Effector memory CD4-positive, alpha-beta T cell (primary cell): ENCODE measurements at regions not wholly inside any gene's neighbourhood (a gene's known extent, or its start where the extent isn't known, plus 50 kb on each side); places are given as distances from the start of the nearest gene placed in this dataset.

ENCODE experiments used
- DNase-seq, 3 donors: peaks; one replicate each; pipeline ENCODE4 v3.0.0-alpha.2; 2020
- H3K27ac ChIP-seq: 2 replicates; pipeline ENCODE4 v1.7.0; 2013; ENCODE audit warnings: mild to moderate bottlenecking, low read length, moderate library complexity; ENCODE audit not compliant: insufficient read depth, poor library complexity, severe bottlenecking
- H3K27me3 ChIP-seq: replicated peaks from 2 replicates; pipeline ENCODE4 v1.7.0; 2013; ENCODE audit warnings: mild to moderate bottlenecking, low read length; ENCODE audit not compliant: insufficient read depth, control insufficient read depth, poor library complexity, severe bottlenecking
- H3K36me3 ChIP-seq: 2 replicates; pipeline ENCODE4 v1.7.0; 2013; ENCODE audit warnings: mild to moderate bottlenecking, low read length, moderate library complexity; ENCODE audit not compliant: control insufficient read depth, insufficient read depth
- H3K4me1 ChIP-seq: 2 replicates; pipeline ENCODE4 v1.7.0; 2013; ENCODE audit warnings: low read length, mild to moderate bottlenecking; ENCODE audit not compliant: control insufficient read depth, insufficient read depth, poor library complexity, severe bottlenecking
- H3K4me3 ChIP-seq: 2 replicates; pipeline ENCODE4 v1.7.0; 2013; ENCODE audit warnings: low read length, low read depth, mild to moderate bottlenecking; ENCODE audit not compliant: insufficient read depth, poor library complexity, severe bottlenecking
- H3K9me3 ChIP-seq: 2 replicates; pipeline ENCODE4 v1.7.0; 2013; ENCODE audit warnings: mild to moderate bottlenecking, low read length, moderate library complexity; ENCODE audit not compliant: control insufficient read depth

DNA sequence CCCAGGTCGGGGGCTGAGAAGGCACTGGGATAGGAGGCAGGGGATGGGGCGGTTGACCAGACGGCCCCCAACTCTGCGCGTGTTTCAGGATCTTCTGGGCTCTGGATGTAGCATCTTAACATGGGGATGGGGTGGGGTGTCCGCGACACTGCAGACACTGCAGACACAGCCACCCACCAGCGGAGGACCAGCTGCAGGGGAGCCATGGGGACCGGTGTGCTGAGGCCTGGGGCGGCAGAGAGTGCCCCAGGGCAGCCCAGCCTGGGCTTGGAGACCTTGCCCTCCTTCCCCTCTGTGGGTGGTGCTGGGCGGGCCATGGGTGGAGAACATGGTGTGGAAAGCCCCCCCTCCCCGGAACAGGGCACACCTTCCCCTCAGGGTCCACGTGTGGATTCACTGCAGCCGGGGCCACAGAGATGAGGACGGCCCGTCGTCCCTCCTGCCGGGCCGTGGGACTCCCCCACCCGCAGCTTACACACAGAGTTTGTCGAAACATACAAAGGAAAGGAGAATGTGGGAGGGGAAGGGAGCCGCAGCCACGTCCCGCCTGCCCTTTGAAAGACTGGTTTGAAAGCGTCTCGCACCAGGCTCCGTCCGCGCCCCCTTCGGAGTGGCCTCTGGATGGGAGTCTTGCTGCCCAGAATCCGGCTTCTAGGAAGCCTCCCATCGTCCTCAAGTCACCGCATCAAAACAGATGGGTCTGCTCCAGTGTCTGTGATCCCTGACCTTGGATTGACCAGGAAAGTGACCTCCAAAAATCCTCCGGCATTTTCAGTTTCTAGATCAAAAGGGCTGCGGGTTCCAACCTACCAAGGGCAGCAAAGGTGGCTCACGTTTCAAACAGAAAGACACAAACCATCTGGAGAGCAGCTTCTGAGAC, 91.5 kb upstream of the TCERG1L start:
- Histone ChIP-seq H3K4me1 (no peaks in the 10 kb centered on the region), H3K4me3 (no peak overlapping the region), H3K9me3 (no peaks in the 10 kb centered on the region), H3K27ac (no peak overlapping the region), H3K36me3 (no peaks in the 10 kb centered on the region), H3K27me3 (no peaks in the 10 kb centered on the region)
- no peak for DNase-seq

DNA sequence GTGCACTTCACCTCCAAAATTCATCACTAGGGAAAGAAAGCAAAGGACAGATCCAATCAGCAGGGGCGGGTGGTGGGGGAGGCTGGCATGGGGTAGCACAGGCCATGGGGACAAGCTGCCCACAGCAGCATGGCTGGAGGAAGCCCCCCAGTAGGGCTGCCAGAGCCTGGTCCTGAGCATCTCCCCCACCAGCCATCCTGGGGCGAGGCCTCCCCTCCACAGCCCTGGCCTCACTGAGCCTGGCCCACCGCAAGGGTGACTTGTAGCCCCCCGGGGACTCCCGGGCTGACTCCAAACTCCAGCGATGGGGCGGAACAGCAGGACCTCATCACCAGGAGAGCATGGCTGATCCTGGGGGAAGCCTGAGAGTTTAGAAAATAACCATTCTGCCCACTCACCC, 92.4 kb upstream of the TCERG1L start:
- Histone ChIP-seq H3K27ac (no peak overlapping the region), H3K36me3 (no peaks in the 10 kb centered on the region), H3K27me3 (no peaks in the 10 kb centered on the region), H3K4me3 (no peak overlapping the region), H3K9me3 (no peaks in the 10 kb centered on the region), H3K4me1 (no peaks in the 10 kb centered on the region)
- DNase-seq = no peak

DNA sequence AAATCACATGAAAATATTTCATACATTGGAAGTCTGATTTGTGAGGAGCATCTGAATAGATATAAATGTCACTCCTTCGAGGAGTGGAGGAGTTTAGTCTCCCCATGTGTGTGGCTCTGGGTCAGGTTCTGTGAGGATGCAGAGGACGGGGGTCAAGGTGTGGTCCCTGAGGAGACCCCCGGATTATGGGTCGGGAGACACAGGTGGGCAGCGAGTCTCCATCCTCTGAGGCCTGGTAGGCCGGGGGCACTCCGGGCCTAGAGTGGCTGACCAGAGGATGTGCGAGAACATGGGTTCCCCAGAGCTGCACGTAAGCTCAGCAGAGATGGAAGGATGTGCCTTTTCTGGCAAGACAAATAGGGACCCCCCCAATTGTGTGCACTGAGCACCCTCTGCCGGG, 93.4 kb upstream of the TCERG1L start:
- no peak overlapping the region for H3K4me3 ChIP-seq
- H3K36me3 ChIP-seq = no peaks in the 10 kb centered on the region
- DNase-seq = no peak
- no peaks in the 10 kb centered on the region for H3K4me1 ChIP-seq
- no peaks in the 10 kb centered on the region for H3K9me3 ChIP-seq
- no peak overlapping the region for H3K27ac ChIP-seq
- H3K27me3 ChIP-seq = no peaks in the 10 kb centered on the region

DNA sequence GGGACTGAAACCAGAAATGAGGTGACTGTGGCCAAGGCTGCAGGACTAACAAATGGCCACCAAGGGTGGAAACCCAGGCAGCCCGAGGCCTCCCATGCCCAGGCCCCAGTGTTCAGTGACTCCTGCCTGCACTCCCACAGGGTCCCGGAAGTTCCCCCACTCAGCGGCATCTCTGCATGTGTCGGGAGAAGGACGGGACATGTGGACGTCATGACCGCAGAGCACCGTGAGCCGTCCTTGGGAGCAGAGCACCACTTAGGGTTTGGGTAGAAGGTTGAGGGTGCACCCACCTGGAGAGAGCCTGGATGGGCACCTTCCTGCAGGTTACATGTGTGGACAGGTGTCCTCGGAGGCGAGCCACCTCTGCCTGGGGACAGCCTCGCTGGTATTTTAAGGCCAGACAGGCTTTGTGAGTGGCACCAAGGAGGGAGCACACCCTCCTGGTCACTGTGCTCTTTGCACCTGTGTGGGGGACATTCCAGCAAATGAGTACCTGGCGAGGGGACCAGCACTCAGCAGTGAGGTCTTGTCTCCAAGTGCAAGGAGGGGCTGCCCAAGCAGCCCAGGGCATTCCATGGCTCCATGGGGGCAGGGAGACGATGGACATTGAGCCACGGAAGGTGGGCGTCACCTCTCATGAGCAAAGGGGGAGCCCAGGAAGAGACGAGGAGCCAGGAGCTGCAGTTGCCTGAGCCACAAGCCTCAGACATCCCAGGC, 95.3 kb upstream of the TCERG1L start:
- H3K9me3 ChIP-seq = no peaks in the 10 kb centered on the region
- H3K27ac ChIP-seq = no peak overlapping the region
- H3K27me3 ChIP-seq = no peaks in the 10 kb centered on the region
- H3K4me1 ChIP-seq = no peaks in the 10 kb centered on the region
- H3K36me3 ChIP-seq = no peaks in the 10 kb centered on the region
- H3K4me3 ChIP-seq = no peak overlapping the region
- DNase-seq = no peak

DNA sequence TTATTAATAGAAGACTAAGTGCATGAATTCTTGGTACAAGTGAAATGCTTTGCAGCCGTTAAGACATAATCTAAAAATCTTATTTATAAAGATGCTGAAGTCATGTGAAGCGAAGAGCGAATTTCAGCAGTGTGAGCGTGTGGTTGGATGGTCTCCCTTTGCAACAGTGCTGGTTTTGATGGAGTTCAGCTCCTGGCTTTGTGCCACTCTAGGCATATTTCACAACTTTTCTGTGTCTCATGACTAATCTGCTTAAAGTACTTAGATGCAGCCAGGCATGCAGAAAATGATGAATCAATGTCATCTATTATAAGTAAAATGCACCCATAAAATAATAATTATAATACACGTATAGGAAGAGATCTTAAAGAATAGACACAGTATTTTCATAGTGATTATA, 107.2 kb upstream of the TCERG1L start:
- H3K9me3 ChIP-seq = no peaks in the 10 kb centered on the region
- DNase-seq = no peak

DNA sequence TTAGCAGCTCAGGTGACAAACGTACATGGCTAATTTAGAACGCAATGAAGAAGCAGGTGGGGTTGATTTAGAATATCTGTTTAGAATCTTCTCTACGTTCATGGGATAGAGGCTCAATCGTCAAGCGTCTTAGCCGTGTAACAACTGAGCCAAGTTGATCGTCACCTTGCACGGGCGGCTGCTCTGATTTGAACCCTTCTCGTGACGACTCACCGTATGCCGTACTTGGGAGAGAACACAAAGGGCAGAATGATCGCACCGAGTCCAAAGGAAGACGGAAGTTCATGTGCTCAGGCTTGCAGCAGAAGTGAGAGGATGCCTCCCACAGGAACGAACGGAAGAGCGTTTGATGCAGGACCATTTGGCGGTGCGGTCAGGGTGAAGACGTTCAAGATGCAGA, 108.3 kb upstream of the TCERG1L start:
- no peaks in the 10 kb centered on the region for H3K9me3 ChIP-seq
- H3K36me3 ChIP-seq = no peaks in the 10 kb centered on the region
- H3K4me1 ChIP-seq = no peaks in the 10 kb centered on the region

More for the DNA sequence above, 107.2 kb upstream of the TCERG1L start:
- Histone ChIP-seq H3K27ac (no peak overlapping the region), H3K36me3 (no peaks in the 10 kb centered on the region), H3K27me3 (no peaks in the 10 kb centered on the region), H3K4me3 (no peak overlapping the region), H3K4me1 (no peaks in the 10 kb centered on the region)

DNA sequence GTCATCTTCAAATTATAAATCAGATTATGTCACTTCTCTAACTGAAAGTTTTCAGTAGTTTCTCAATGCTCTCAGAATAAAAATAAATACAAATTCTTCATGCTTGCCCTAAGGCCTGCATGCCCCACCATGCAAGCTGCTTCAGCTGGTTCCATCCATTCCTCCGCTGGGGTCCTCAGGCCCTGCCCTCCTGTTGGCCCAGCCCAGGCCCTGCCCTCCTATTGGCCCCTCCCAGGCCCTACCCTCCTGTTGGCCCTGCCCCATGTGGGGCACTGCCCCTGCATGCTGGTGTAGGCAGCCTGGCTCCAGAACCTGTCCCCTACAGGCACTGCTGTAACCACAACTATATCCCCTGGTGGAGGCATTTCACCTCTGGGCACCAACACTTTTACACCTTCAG, 109.3 kb upstream of the TCERG1L start:
- no peak overlapping the region for H3K4me3 ChIP-seq
- H3K36me3 ChIP-seq = no peaks in the 10 kb centered on the region
- no peaks in the 10 kb centered on the region for H3K9me3 ChIP-seq
- H3K27ac ChIP-seq = no peak overlapping the region
- DNase-seq = no peak
- H3K27me3 ChIP-seq = no peaks in the 10 kb centered on the region
- H3K4me1 ChIP-seq = no peaks in the 10 kb centered on the region

More for the DNA sequence above, 108.3 kb upstream of the TCERG1L start:
- no peak for DNase-seq
- Histone ChIP-seq H3K27ac (no peak overlapping the region), H3K27me3 (no peaks in the 10 kb centered on the region), H3K4me3 (no peak overlapping the region)

DNA sequence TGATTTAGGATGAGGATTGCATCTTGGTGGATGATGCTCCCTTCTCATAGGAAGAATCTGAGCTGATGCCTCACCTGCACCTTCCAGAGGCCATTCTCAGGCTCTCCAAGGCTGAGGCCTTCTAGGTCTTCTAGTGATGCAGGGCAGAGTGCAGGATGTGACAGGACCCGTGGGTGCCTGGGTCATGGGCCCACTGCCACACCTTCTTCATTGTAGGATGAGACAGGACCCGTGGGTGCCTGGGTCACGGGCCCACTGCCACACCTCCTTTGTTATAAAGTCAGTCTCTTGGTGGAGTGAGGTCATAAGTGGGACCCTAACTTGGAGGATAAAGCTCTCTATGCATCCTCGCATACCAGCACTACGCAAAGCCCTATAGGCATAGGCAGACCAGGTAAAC, 109.9 kb upstream of the TCERG1L start:
- H3K4me1 ChIP-seq = no peaks in the 10 kb centered on the region
- no peaks in the 10 kb centered on the region for H3K9me3 ChIP-seq
- H3K36me3 ChIP-seq = no peaks in the 10 kb centered on the region
- H3K27ac ChIP-seq = no peak overlapping the region
- no peak overlapping the region for H3K4me3 ChIP-seq
- no peaks in the 10 kb centered on the region for H3K27me3 ChIP-seq
- no peak for DNase-seq

DNA sequence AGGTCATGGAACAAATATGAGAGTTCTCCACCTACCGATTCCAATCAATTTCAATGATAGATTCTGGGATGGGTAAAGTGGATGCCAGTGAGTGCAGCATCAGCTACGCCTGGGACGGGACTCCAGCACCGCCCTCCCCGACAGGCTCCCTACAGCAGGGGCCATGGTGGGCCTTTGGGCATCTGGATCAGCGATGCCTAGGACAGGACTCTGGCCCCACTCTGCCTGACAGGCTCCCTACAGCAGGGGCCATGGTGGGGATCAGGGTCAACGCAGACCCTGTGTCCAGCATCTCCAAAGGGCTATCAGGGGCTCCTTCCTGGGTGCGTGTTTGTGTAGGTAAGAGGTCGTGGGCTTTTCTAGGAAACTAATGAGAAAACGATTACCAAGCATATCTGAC, 111.2 kb upstream of the TCERG1L start:
- H3K27me3 ChIP-seq = no peaks in the 10 kb centered on the region
- H3K4me3 ChIP-seq = no peak overlapping the region
- no peaks in the 10 kb centered on the region for H3K4me1 ChIP-seq
- no peak for DNase-seq
- no peaks in the 10 kb centered on the region for H3K9me3 ChIP-seq
- no peak overlapping the region for H3K27ac ChIP-seq
- no peaks in the 10 kb centered on the region for H3K36me3 ChIP-seq

DNA sequence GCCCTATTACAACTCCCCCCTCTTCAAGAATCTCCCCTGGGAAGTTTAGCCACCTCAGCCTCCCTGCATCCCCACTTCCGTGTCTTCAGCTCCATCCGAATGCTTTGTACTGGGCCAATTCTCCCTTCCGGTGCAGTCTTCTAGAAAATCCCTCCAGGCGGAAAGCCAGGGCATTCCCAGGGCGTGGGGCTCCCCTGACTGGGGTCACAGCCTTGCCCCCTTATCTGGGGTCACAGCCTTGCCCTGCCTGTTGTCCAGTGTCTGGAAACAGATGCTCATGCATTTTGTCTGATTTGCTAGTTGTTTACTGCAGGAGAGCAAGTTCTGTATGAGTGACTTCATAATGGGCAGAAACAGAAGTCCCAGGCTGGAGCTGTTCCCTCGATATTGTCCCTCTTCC, 112.5 kb upstream of the TCERG1L start:
- no peak overlapping the region for H3K27ac ChIP-seq
- no peaks in the 10 kb centered on the region for H3K9me3 ChIP-seq
- no peak overlapping the region for H3K4me3 ChIP-seq
- H3K27me3 ChIP-seq = no peaks in the 10 kb centered on the region
- H3K36me3 ChIP-seq = no peaks in the 10 kb centered on the region
- DNase-seq = no peak
- no peaks in the 10 kb centered on the region for H3K4me1 ChIP-seq
